ENCODE measurements at regions not wholly inside any gene's neighbourhood (a gene's known extent, or its start where the extent isn't known, plus 50 kb on each side); places are given as distances from the start of the nearest gene placed in this dataset.

DNA sequence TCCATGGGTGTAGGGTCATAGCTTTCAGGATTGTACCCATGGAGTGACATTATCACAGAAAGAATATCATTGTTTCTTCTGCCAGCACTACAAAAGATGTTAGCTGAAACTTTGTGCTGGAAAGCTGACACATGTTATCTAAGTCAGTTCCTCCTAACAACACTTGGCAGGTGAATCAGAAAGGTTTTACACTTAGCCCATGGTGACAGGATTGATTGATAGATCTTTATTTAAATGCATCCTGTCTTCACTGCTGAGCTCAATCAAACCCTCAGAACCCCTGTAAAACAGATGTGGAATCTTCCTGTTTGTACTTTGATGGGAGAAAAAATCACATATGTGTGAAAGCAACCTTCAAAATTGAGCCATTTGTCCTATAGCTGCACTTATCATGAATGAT is 811.5 kb upstream of the ANO3 start:
- POLR2A ChIA-PET, result no interaction called here
- DNase-seq (ENCODE audit: low read depth, low spot score) (no peak), ATAC-seq (no peak)
- H3K9me3 ChIP-seq (ENCODE audit: control insufficient read depth, insufficient read depth, low read depth, low read length), result no peaks in the 10 kb centered on the region
- no peaks in the 10 kb centered on the region for H3K36me3 ChIP-seq (ENCODE audit: control insufficient read depth, insufficient read depth, low read length)
- no TSS peak for BruUV-seq (replicated peaks)
- H3K4me3 ChIP-seq (ENCODE audit: low read depth in 2 of 2, low read length in 2 of 2), result no peak overlapping the region
- no peaks in the 10 kb centered on the region for H3K27me3 ChIP-seq (ENCODE audit: control insufficient read depth, insufficient read depth, low read length)
- TF ChIP-seq TCF7L2 (IDR thresholded peaks at IDR 0.05; ENCODE audit: low read depth, low read length) (no peak), POLR2AphosphoS5 (IDR thresholded peaks at IDR 0.05; ENCODE audit: low read depth, low read length) (no peak), SIN3A (IDR thresholded peaks at IDR 0.05; ENCODE audit: borderline replicate concordance, insufficient read depth, low read depth, low read length) (no peak)
- TF ChIP-seq, protein P1, sequence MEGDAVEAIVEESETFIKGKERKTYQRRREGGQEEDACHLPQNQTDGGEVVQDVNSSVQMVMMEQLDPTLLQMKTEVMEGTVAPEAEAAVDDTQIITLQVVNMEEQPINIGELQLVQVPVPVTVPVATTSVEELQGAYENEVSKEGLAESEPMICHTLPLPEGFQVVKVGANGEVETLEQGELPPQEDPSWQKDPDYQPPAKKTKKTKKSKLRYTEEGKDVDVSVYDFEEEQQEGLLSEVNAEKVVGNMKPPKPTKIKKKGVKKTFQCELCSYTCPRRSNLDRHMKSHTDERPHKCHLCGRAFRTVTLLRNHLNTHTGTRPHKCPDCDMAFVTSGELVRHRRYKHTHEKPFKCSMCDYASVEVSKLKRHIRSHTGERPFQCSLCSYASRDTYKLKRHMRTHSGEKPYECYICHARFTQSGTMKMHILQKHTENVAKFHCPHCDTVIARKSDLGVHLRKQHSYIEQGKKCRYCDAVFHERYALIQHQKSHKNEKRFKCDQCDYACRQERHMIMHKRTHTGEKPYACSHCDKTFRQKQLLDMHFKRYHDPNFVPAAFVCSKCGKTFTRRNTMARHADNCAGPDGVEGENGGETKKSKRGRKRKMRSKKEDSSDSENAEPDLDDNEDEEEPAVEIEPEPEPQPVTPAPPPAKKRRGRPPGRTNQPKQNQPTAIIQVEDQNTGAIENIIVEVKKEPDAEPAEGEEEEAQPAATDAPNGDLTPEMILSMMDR (IDR thresholded peaks at IDR 0.05), result no peak
- TF ChIP-seq, protein P2, sequence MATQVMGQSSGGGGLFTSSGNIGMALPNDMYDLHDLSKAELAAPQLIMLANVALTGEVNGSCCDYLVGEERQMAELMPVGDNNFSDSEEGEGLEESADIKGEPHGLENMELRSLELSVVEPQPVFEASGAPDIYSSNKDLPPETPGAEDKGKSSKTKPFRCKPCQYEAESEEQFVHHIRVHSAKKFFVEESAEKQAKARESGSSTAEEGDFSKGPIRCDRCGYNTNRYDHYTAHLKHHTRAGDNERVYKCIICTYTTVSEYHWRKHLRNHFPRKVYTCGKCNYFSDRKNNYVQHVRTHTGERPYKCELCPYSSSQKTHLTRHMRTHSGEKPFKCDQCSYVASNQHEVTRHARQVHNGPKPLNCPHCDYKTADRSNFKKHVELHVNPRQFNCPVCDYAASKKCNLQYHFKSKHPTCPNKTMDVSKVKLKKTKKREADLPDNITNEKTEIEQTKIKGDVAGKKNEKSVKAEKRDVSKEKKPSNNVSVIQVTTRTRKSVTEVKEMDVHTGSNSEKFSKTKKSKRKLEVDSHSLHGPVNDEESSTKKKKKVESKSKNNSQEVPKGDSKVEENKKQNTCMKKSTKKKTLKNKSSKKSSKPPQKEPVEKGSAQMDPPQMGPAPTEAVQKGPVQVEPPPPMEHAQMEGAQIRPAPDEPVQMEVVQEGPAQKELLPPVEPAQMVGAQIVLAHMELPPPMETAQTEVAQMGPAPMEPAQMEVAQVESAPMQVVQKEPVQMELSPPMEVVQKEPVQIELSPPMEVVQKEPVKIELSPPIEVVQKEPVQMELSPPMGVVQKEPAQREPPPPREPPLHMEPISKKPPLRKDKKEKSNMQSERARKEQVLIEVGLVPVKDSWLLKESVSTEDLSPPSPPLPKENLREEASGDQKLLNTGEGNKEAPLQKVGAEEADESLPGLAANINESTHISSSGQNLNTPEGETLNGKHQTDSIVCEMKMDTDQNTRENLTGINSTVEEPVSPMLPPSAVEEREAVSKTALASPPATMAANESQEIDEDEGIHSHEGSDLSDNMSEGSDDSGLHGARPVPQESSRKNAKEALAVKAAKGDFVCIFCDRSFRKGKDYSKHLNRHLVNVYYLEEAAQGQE (IDR thresholded peaks at IDR 0.05; ENCODE audit: insufficient read depth in 1 of 2, low read depth in 2 of 2, low read length in 1 of 2), result no peak
- intact Hi-C loops (cut with micrococcal nuclease; ENCODE audit: unreplicated experiment) (no loop called here), in situ Hi-C loops (cut with HindIII; ENCODE audit: low pct_unique_long_range_greater_than_20kb, low sequenced_read_pairs) (no loop called here)
- CTCF ChIA-PET, result no interaction called here
- no peak overlapping the region for H3K27ac ChIP-seq (ENCODE audit: low read length)
- H3K4me1 ChIP-seq (ENCODE audit: control insufficient read depth, insufficient read depth, low read length), result no peaks in the 10 kb centered on the region

DNA sequence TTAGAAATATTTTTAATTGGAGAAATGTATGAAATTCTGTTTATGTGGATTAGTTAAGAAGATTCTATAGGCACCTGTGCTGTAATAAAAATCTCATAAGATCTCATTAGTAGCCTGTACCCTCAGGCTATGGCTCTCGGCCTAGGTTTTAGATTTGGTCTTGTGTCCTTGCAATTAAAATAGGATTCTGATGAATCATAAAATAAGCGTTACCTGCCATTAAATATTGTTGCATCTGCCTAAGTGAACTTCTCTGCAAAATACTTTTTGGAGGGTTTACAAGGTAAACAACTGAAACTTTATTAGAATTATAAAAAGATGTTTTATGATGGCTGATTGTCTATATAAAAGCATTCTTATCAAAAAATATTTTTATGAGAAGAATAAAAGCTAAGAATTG is 804.1 kb upstream of the ANO3 start:
- Histone ChIP-seq H3K36me3 (ENCODE audit: control insufficient read depth, insufficient read depth, low read length) (no peaks in the 10 kb centered on the region; the same call in 1 of the 2 replicates), H3K4me3 (ENCODE audit: low read depth in 2 of 2, low read length in 2 of 2) (no peak overlapping the region), H3K4me1 (ENCODE audit: control insufficient read depth, insufficient read depth, low read length) (no peaks in the 10 kb centered on the region), H3K27ac (ENCODE audit: low read length) (no peak overlapping the region), H3K27me3 (ENCODE audit: control insufficient read depth, insufficient read depth, low read length) (no peaks in the 10 kb centered on the region), H3K9me3 (ENCODE audit: control insufficient read depth, insufficient read depth, low read depth, low read length) (no peaks in the 10 kb centered on the region)
- intact Hi-C loops (cut with micrococcal nuclease; ENCODE audit: unreplicated experiment), result no loop called here
- no peak for DNase-seq (ENCODE audit: low read depth, low spot score)
- no peak for ATAC-seq
- no peak for TF ChIP-seq POLR2AphosphoS5 (IDR thresholded peaks at IDR 0.05; ENCODE audit: low read depth, low read length)
- TF ChIP-seq TCF7L2 (IDR thresholded peaks at IDR 0.05; ENCODE audit: low read depth, low read length), result no peak
- TF ChIP-seq, protein P1 (IDR thresholded peaks at IDR 0.05), result no peak
- TF ChIP-seq, protein P2 (IDR thresholded peaks at IDR 0.05; ENCODE audit: insufficient read depth in 1 of 2, low read depth in 2 of 2, low read length in 1 of 2), result no peak
- TF ChIP-seq SIN3A (IDR thresholded peaks at IDR 0.05; ENCODE audit: borderline replicate concordance, insufficient read depth, low read depth, low read length), result no peak
- POLR2A ChIA-PET, result no interaction called here
- no TSS peak for BruUV-seq (replicated peaks)
- in situ Hi-C loops (cut with HindIII; ENCODE audit: low pct_unique_long_range_greater_than_20kb, low sequenced_read_pairs), result no loop called here
- CTCF ChIA-PET, result no interaction called here
